Endothelial cell of umbilical vein (primary cell): ENCODE measurements at regions not wholly inside any gene's neighbourhood (a gene's known extent, or its start where the extent isn't known, plus 50 kb on each side); places are given as distances from the start of the nearest gene placed in this dataset.

Experiments used
- BruUV-seq: library from RNA; stranded (reverse); fragments of 400-500 nt; replicated peaks from 2 replicates; lab custom pipeline; 2021; lab: Mats Ljungman, UMichigan
- CTCF ChIA-PET: fragments of 300-600, 350-600 bp; sonication (Branson Sonifier 250); formaldehyde crosslinking; loops from one replicate; lab custom pipeline; 2021; ENCODE audit warnings: antibody characterized with exemption, inconsistent platforms; lab: Charles Lee
- POLR2A ChIA-PET: fragments of 300-600, 350-600 bp; sonication (Branson Sonifier 250); formaldehyde crosslinking; loops from one replicate; lab custom pipeline; 2021; ENCODE audit warnings: antibody characterized with exemption, inconsistent platforms; lab: Charles Lee
- DNase-seq: peaks from one replicate; pipeline ENCODE4 v3.0.0-alpha.2; 2011; ENCODE audit warnings: low read depth, low spot score
- FAIRE-seq: peaks from 2 replicates; lab custom pipeline; 2011; peaks lifted over from hg19 to GRCh38; lab: Jason Lieb, UNC
- H2AFZ ChIP-seq: 2 replicates; pipeline ENCODE4 v1.6.0; 2012; ENCODE audit warnings: low read depth, low read length, control low read depth, inconsistent platforms
- H3K27ac ChIP-seq: 2 replicates; pipeline ENCODE4 v1.5.1; 2011; ENCODE audit warnings: low read depth, mild to moderate bottlenecking, control low read depth, low read length, moderate library complexity; ENCODE audit not compliant: insufficient read depth
- H3K27me3 ChIP-seq, 2 experiments: 2 replicates each; pipeline versions ENCODE4 v1.6.0 to v1.6.1; 2011; ENCODE audit warnings: low read length in 2 of 2, mixed read lengths in 1 of 2; ENCODE audit not compliant: control insufficient read depth in 2 of 2, insufficient read depth in 2 of 2
- H3K36me3 ChIP-seq, 2 experiments: 2 replicates in 1 of 2; 3 replicates in 1 of 2; pipeline ENCODE4 v1.5.1; 2011; ENCODE audit warnings: low read length in 2 of 2, mild to moderate bottlenecking in 1 of 2, moderate library complexity in 1 of 2; ENCODE audit not compliant: control insufficient read depth in 2 of 2, insufficient read depth in 2 of 2; ENCODE audit errors: extremely low read depth in 1 of 2
- H3K4me1 ChIP-seq: 3 replicates; pipeline ENCODE4 v1.5.1; 2011; ENCODE audit warnings: mild to moderate bottlenecking, low read length; ENCODE audit not compliant: control insufficient read depth, insufficient read depth; ENCODE audit errors: extremely low read depth
- H3K4me2 ChIP-seq: 2 replicates; pipeline ENCODE4 v1.6.1; 2011; ENCODE audit warnings: low read length, control low read depth, mixed read lengths; ENCODE audit not compliant: insufficient read depth
- H3K4me3 ChIP-seq, 3 experiments: fragments of 200-600 bp in 1 of 3; sonication (generic), shearing (Covaris generic) in 1 of 3; replicated peaks in 1 of 3; 2 replicates each; pipeline ENCODE4 v1.5.1; 2011 to 2016; ENCODE audit warnings: control low read depth in 3 of 3, low read length in 3 of 3, mild to moderate bottlenecking in 2 of 3, inconsistent platforms in 1 of 3, low read depth in 1 of 3, moderate library complexity in 1 of 3; ENCODE audit not compliant: insufficient read depth in 1 of 3
- H3K79me2 ChIP-seq: 2 replicates; pipeline ENCODE4 v1.6.0; 2012; ENCODE audit warnings: low read length, inconsistent platforms; ENCODE audit not compliant: control insufficient read depth, insufficient read depth
- H3K9ac ChIP-seq: replicated peaks from 2 replicates; pipeline ENCODE3; 2011; ENCODE audit warnings: low read length, control low read depth; ENCODE audit not compliant: insufficient read depth; ENCODE audit errors: extremely low read depth
- H3K9me1 ChIP-seq: replicated peaks from 3 replicates; pipeline ENCODE4 v1.6.0; 2011; ENCODE audit warnings: mild to moderate bottlenecking, low read length; ENCODE audit not compliant: control insufficient read depth, insufficient read depth; ENCODE audit errors: extremely low read depth
- H3K9me3 ChIP-seq: replicated peaks from 2 replicates; pipeline ENCODE4 v1.5.1; 2012; ENCODE audit warnings: low read length, inconsistent platforms; ENCODE audit not compliant: control insufficient read depth, insufficient read depth
- H4K20me1 ChIP-seq: replicated peaks from 2 replicates; pipeline ENCODE3; 2011; ENCODE audit warnings: mild to moderate bottlenecking, low read length; ENCODE audit not compliant: control insufficient read depth, insufficient read depth; ENCODE audit errors: extremely low read depth
- CTCF ChIP-seq, 2 donors: IDR thresholded peaks; 1 replicate in 1 of 2; 2 replicates in 1 of 2; pipeline ENCODE4 v1.5.1; 2011; ENCODE audit warnings: low read length in 2 of 2, mild to moderate bottlenecking in 2 of 2, moderate library complexity in 2 of 2, control low read depth in 1 of 2, inconsistent platforms in 1 of 2, low read depth in 1 of 2; ENCODE audit not compliant: insufficient read depth in 1 of 2; ENCODE audit errors: extremely low read depth in 1 of 2
- EZH2 ChIP-seq: IDR thresholded peaks from 2 replicates; pipeline ENCODE4 v1.6.1; 2012; ENCODE audit warnings: borderline replicate concordance, low read depth, mild to moderate bottlenecking, moderate library complexity, low read length, inconsistent platforms; ENCODE audit not compliant: severe bottlenecking
- FOS ChIP-seq: IDR thresholded peaks from 2 replicates; pipeline ENCODE4 v1.6.1; 2011; ENCODE audit warnings: mild to moderate bottlenecking, low read length, moderate library complexity, borderline replicate concordance; ENCODE audit not compliant: insufficient read depth
- MAX ChIP-seq: IDR thresholded peaks from 2 replicates; pipeline ENCODE4 v1.6.1; 2011; ENCODE audit not compliant: insufficient read depth, insufficient read length
- MYC ChIP-seq: IDR thresholded peaks from one replicate; pipeline ENCODE4 v1.6.1; 2011; ENCODE audit warnings: mild to moderate bottlenecking, low read depth, low read length
- POLR2A ChIP-seq: IDR thresholded peaks from 2 replicates; pipeline ENCODE4 v1.6.1; 2012; ENCODE audit warnings: low read depth, mild to moderate bottlenecking, control low read depth, low read length
- dilution Hi-C: fragments of 300-500 bp; cut with MboI; formaldehyde crosslinking; loops from one replicate; pipeline ENCODE4 v1.15.0; 2019; ENCODE audit warnings: low sequenced_read_pairs; ENCODE audit not compliant: extremely low pct_ligation_motif_present
- intact Hi-C: fragments of 100-400 bp; cut with micrococcal nuclease; formaldehyde crosslinking; loops from one replicate; pipeline ENCODE4 v1.10.0; 2022

- BruUV-seq, result no TSS peak
Observed at GRCh38 chr12:131615326-131616042, 95.4 kb upstream of the SFSWAP start.

DNA sequence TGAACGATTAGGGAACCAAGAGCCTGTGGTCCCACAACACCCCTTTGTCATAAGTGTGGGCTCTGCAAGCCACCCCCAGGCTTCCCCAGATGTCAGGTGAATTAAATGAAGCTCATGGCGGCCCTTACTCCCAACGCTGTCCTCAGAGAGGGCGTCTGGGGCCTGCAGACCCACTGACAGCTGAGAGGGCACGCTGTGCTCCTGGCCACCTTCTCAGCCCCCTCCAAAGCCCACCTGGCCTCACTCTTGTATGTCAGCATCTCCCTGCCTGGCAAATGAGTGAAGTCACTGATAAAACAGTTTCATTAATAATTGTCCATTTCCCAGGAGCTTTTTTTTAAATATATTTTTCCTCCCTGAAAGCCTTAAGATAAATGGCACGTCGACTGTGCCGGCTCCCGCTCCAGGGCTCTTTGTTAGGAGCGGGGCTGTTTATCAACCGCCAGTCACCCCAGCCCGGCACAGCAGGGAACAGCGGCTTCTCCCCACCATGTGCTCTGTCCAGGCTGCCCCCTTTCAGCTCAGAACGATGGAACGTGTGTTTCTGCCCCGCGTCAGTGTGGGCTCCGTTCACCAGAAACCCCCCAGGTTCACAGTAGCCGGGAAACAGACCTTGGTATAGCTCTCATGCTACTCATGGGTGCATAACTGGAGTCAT, 94.7 kb upstream of the SFSWAP start:
- H3K4me2 ChIP-seq, result no peak overlapping the region
- FAIRE-seq, result no peak

More at GRCh38 chr12:131615326-131616042, 95.4 kb upstream of the SFSWAP start:
- ChIA-PET POLR2A (no interaction called here), CTCF (no interaction called here)
- Histone ChIP-seq H3K9me1 (no peaks in the 10 kb centered on the region), H3K79me2 (no peaks in the 10 kb centered on the region), H3K9ac (no peak overlapping the region), H3K9me3 (no peaks in the 10 kb centered on the region), H3K36me3 (no peaks in the 10 kb centered on the region), H3K4me2 (no peak overlapping the region), H4K20me1 (no peaks in the 10 kb centered on the region), H3K4me1 (no peaks in the 10 kb centered on the region), H2AFZ (no peak overlapping the region), H3K27ac (no peak overlapping the region), H3K27me3 (no peaks in the 10 kb centered on the region), H3K4me3 (no peak overlapping the region)
- no peak for DNase-seq
- TF ChIP-seq FOS (no peak), MYC (no peak)
- FAIRE-seq, result no peak
- intact Hi-C loops (no loop called here), dilution Hi-C loops (no loop called here)

More for the DNA sequence above, 94.7 kb upstream of the SFSWAP start:
- Histone ChIP-seq H3K79me2 (no peaks in the 10 kb centered on the region), H3K36me3 (no peaks in the 10 kb centered on the region), H3K9me3 (no peaks in the 10 kb centered on the region), H3K9me1 (no peaks in the 10 kb centered on the region), H4K20me1 (no peaks in the 10 kb centered on the region), H3K9ac (no peak overlapping the region), H3K4me1 (no peaks in the 10 kb centered on the region), H3K27me3 (no peaks in the 10 kb centered on the region), H2AFZ (no peak overlapping the region), H3K4me3 (no peak overlapping the region), H3K27ac (no peak overlapping the region)
- POLR2A ChIA-PET, result no interaction called here
- no peak for DNase-seq
- CTCF ChIA-PET, result no interaction called here
- BruUV-seq, result no TSS peak
- intact Hi-C loops, result no loop called here
- dilution Hi-C loops, result no loop called here
- TF ChIP-seq EZH2, result no peak
- no peak for TF ChIP-seq FOS
- no peak for TF ChIP-seq MYC
- no peak for TF ChIP-seq CTCF (IDR thresholded peaks at IDR 0.05; ENCODE audit: extremely low read depth in 1 of 2, insufficient read depth in 1 of 2, low read depth in 1 of 2, low read length in 2 of 2)
- TF ChIP-seq POLR2A, result no peak
- no peak for TF ChIP-seq MAX
